ENCODE measurements at regions not wholly inside any gene's neighbourhood (a gene's known extent, or its start where the extent isn't known, plus 50 kb on each side); places are given as distances from the start of the nearest gene placed in this dataset.

- Histone ChIP-seq H3K4me3 (replicated peaks; ENCODE audit: low read depth, low read length) (no peak overlapping the region), H3K36me3 (ENCODE audit: control insufficient read depth, insufficient read depth, low read length) (no peaks in the 10 kb centered on the region), H3K27me3 (replicated peaks; ENCODE audit: control insufficient read depth, insufficient read depth, low read length) (no peaks in the 10 kb centered on the region; the same call in 1 of the 2 replicates)
- TF ChIP-seq CTCF (IDR thresholded peaks at IDR 0.05; ENCODE audit: insufficient read depth, low read length, poor library complexity, severe bottlenecking), result no peak
- DNase-seq (ENCODE audit: extremely low read depth, insufficient read length), result no peak
Measured at GRCh38 chr6:6843777-6844176, 255.3 kb downstream of the LY86 start.

GRCh38 chr6:6844530-6844929 is 256.0 kb downstream of the LY86 start:
- no peak for TF ChIP-seq CTCF (IDR thresholded peaks at IDR 0.05; ENCODE audit: insufficient read depth, low read length, poor library complexity, severe bottlenecking)
- DNase-seq (ENCODE audit: extremely low read depth, insufficient read length), result no peak
- Histone ChIP-seq H3K36me3 (ENCODE audit: control insufficient read depth, insufficient read depth, low read length) (no peaks in the 10 kb centered on the region), H3K4me3 (replicated peaks; ENCODE audit: low read depth, low read length) (no peak overlapping the region), H3K27me3 (replicated peaks; ENCODE audit: control insufficient read depth, insufficient read depth, low read length) (no peaks in the 10 kb centered on the region; the same call in 1 of the 2 replicates)

GRCh38 chr6:6845603-6846002 is 257.1 kb downstream of the LY86 start:
- no peak for TF ChIP-seq CTCF (IDR thresholded peaks at IDR 0.05; ENCODE audit: insufficient read depth, low read length, poor library complexity, severe bottlenecking)
- Histone ChIP-seq H3K36me3 (ENCODE audit: control insufficient read depth, insufficient read depth, low read length) (no peaks in the 10 kb centered on the region), H3K27me3 (replicated peaks; ENCODE audit: control insufficient read depth, insufficient read depth, low read length) (no peaks in the 10 kb centered on the region; the same call in 1 of the 2 replicates), H3K4me3 (replicated peaks; ENCODE audit: low read depth, low read length) (no peak overlapping the region)
- DNase-seq (ENCODE audit: extremely low read depth, insufficient read length), result no peak

GRCh38 chr6:6847591-6847990 is 259.1 kb downstream of the LY86 start:
- no peak for TF ChIP-seq CTCF (IDR thresholded peaks at IDR 0.05; ENCODE audit: insufficient read depth, low read length, poor library complexity, severe bottlenecking)
- Histone ChIP-seq H3K4me3 (replicated peaks; ENCODE audit: low read depth, low read length) (no peak overlapping the region), H3K36me3 (ENCODE audit: control insufficient read depth, insufficient read depth, low read length) (no peaks in the 10 kb centered on the region), H3K27me3 (replicated peaks; ENCODE audit: control insufficient read depth, insufficient read depth, low read length) (no peaks in the 10 kb centered on the region; the same call in 1 of the 2 replicates)
- no peak for DNase-seq (ENCODE audit: extremely low read depth, insufficient read length)

- no peak for TF ChIP-seq CTCF (IDR thresholded peaks at IDR 0.05; ENCODE audit: insufficient read depth, low read length, poor library complexity, severe bottlenecking)
Measured at GRCh38 chr6:6851059-6851948, 256.5 kb upstream of the RREB1 start.

More at GRCh38 chr6:6851059-6851948, 256.5 kb upstream of the RREB1 start:
- H3K4me3 ChIP-seq (replicated peaks; ENCODE audit: low read depth, low read length), result no peak overlapping the region
- H3K27me3 ChIP-seq (replicated peaks; ENCODE audit: control insufficient read depth, insufficient read depth, low read length), result no peaks in the 10 kb centered on the region
- no peaks in the 10 kb centered on the region for H3K36me3 ChIP-seq (ENCODE audit: control insufficient read depth, insufficient read depth, low read length)
- no peak for DNase-seq (ENCODE audit: extremely low read depth, insufficient read length)
